H1 (cell line): ENCODE measurements at regions not wholly inside any gene's neighbourhood (a gene's known extent, or its start where the extent isn't known, plus 50 kb on each side); places are given as distances from the start of the nearest gene placed in this dataset.

Experiments
- CTCF ChIA-PET: fragments of 300-600 bp; sonication (Branson Sonifier 250); formaldehyde crosslinking; loops from one replicate; lab custom pipeline; 2021; ENCODE audit not compliant: partially characterized antibody; lab: Charles Lee
- POLR2A ChIA-PET: fragments of 300-600 bp; sonication (Branson Sonifier 250); formaldehyde crosslinking; loops from one replicate; lab custom pipeline; 2021; ENCODE audit warnings: inconsistent platforms; ENCODE audit not compliant: partially characterized antibody; lab: Charles Lee
- DNase-seq, 2 experiments: peaks; one replicate each; pipeline versions ENCODE4 v3.0.0 to v3.0.0-alpha.2; 2010 to 2022; ENCODE audit warnings: low spot score in 2 of 2, low read depth in 1 of 2, mixed read lengths in 1 of 2
- FAIRE-seq: peaks from 2 replicates; lab custom pipeline; 2011; peaks lifted over from hg19 to GRCh38; lab: Jason Lieb, UNC
- H2AFZ ChIP-seq: 2 replicates; pipeline ENCODE4 v1.8.1; 2012; ENCODE audit warnings: low read length, inconsistent platforms
- H2AK5ac ChIP-seq: 2 replicates; pipeline ENCODE4 v1.6.1; 2013; ENCODE audit warnings: low read depth, low read length
- H2BK120ac ChIP-seq: replicated peaks from 2 replicates; pipeline ENCODE3; 2013; ENCODE audit warnings: low read depth, low read length, inconsistent platforms
- H2BK12ac ChIP-seq: 2 replicates; pipeline ENCODE4 v1.6.1; 2013; ENCODE audit warnings: low read depth, low read length
- H2BK15ac ChIP-seq: 2 replicates; pipeline ENCODE4 v1.6.1; 2013; ENCODE audit warnings: low read length
- H2BK20ac ChIP-seq: 2 replicates; pipeline ENCODE4 v1.6.1; 2013; ENCODE audit warnings: low read length
- H2BK5ac ChIP-seq: 2 replicates; pipeline ENCODE4 v1.6.1; 2013; ENCODE audit warnings: low read depth, low read length
- H3K14ac ChIP-seq: 2 replicates; pipeline ENCODE4 v1.6.1; 2013; ENCODE audit warnings: inconsistent platforms; ENCODE audit not compliant: insufficient read length
- H3K18ac ChIP-seq: 2 replicates; pipeline ENCODE4 v1.6.1; 2013; ENCODE audit warnings: low read length; ENCODE audit errors: extremely low read depth
- H3K23ac ChIP-seq: 2 replicates; pipeline ENCODE4 v1.6.1; 2013; ENCODE audit warnings: inconsistent platforms; ENCODE audit not compliant: insufficient read length
- H3K23me2 ChIP-seq: 2 replicates; pipeline ENCODE4 v1.6.1; 2013; ENCODE audit warnings: low read depth, low read length
- H3K27ac ChIP-seq: 2 replicates; pipeline ENCODE4 v1.6.1; 2011; ENCODE audit warnings: low read depth, low read length, inconsistent platforms
- H3K27me3 ChIP-seq, 4 experiments: replicated peaks in 1 of 4; 1 replicate in 1 of 4; 2 replicates in 3 of 4; pipeline versions ENCODE4 v1.6.1 to v1.8.1; 2011 to 2013; ENCODE audit warnings: low read length in 3 of 4, mild to moderate bottlenecking in 3 of 4, inconsistent platforms in 2 of 4, mixed read lengths in 2 of 4, moderate library complexity in 1 of 4; ENCODE audit not compliant: control insufficient read depth in 3 of 4, insufficient read depth in 3 of 4; ENCODE audit errors: extremely low read depth in 1 of 4
- H3K36me3 ChIP-seq, 4 experiments: 2 replicates each; pipeline versions ENCODE4 v1.6.1 to v1.8.1; 2011 to 2013; ENCODE audit warnings: mild to moderate bottlenecking in 4 of 4, low read length in 3 of 4, moderate library complexity in 2 of 4, control low read depth in 1 of 4, inconsistent platforms in 1 of 4; ENCODE audit not compliant: insufficient read depth in 4 of 4, control insufficient read depth in 2 of 4
- H3K4ac ChIP-seq: replicated peaks from 2 replicates; pipeline ENCODE3; 2013; ENCODE audit warnings: low read length, low read depth, mixed read lengths, inconsistent platforms; ENCODE audit not compliant: insufficient read length
- H3K4me1 ChIP-seq, 4 experiments: replicated peaks in 1 of 4; 1 replicate in 1 of 4; 2 replicates in 3 of 4; pipeline versions ENCODE4 v1.6.1 to v1.8.1; 2011 to 2013; ENCODE audit warnings: low read length in 3 of 4, inconsistent platforms in 2 of 4, mixed read lengths in 1 of 4; ENCODE audit not compliant: insufficient read depth in 4 of 4, control insufficient read depth in 3 of 4
- H3K4me2 ChIP-seq, 2 experiments: 2 replicates each; pipeline versions ENCODE4 v1.6.1 to v1.8.1; 2011 to 2013; ENCODE audit warnings: low read depth in 2 of 2, low read length in 2 of 2, control low read depth in 1 of 2, inconsistent platforms in 1 of 2, mild to moderate bottlenecking in 1 of 2; ENCODE audit not compliant: insufficient read depth in 1 of 2
- H3K4me3 ChIP-seq, 4 experiments: fragments of 200-600, 300-600 bp in 1 of 4; sonication (generic), shearing (Covaris generic), sonication (Bioruptor Twin) in 1 of 4; 2 replicates each; pipeline versions ENCODE4 v1.5.1 to v1.8.1; 2011 to 2016; ENCODE audit warnings: low read length in 4 of 4, low read depth in 3 of 4, control low read depth in 2 of 4, inconsistent platforms in 2 of 4, mild to moderate bottlenecking in 2 of 4, mixed read lengths in 1 of 4, moderate library complexity in 1 of 4; ENCODE audit not compliant: insufficient read depth in 2 of 4; ENCODE audit errors: extremely low read depth in 1 of 4
- H3K56ac ChIP-seq: replicated peaks from 2 replicates; pipeline ENCODE3; 2013; ENCODE audit warnings: low read depth, mild to moderate bottlenecking, mixed read lengths, low read length, inconsistent platforms; ENCODE audit not compliant: insufficient read length
- H3K79me1 ChIP-seq: 2 replicates; pipeline ENCODE4 v1.6.1; 2013; ENCODE audit warnings: low read depth, low read length, control low read depth
- H3K79me2 ChIP-seq, 2 experiments: 2 replicates each; pipeline versions ENCODE4 v1.6.1 to v1.8.1; 2012 to 2013; ENCODE audit warnings: low read length in 2 of 2, mild to moderate bottlenecking in 2 of 2, inconsistent platforms in 1 of 2; ENCODE audit not compliant: insufficient read depth in 2 of 2, control insufficient read depth in 1 of 2
- H3K9ac ChIP-seq, 4 experiments: replicated peaks in 1 of 4; 1 replicate in 1 of 4; 2 replicates in 3 of 4; pipeline versions ENCODE4 v1.6.1 to v1.8.1; 2011 to 2013; ENCODE audit warnings: low read depth in 3 of 4, low read length in 3 of 4, control low read depth in 2 of 4, mild to moderate bottlenecking in 2 of 4, moderate library complexity in 2 of 4, inconsistent platforms in 1 of 4; ENCODE audit errors: extremely low read depth in 1 of 4
- H3K9me3 ChIP-seq, 2 experiments: 2 replicates each; pipeline versions ENCODE4 v1.6.1 to v1.8.1; 2012 to 2013; ENCODE audit warnings: mild to moderate bottlenecking in 2 of 2, moderate library complexity in 2 of 2, control low read depth in 1 of 2, inconsistent platforms in 1 of 2, low read depth in 1 of 2, low read length in 1 of 2, mixed read lengths in 1 of 2; ENCODE audit not compliant: insufficient read depth in 2 of 2
- H4K20me1 ChIP-seq, 2 experiments: replicated peaks in 1 of 2; 2 replicates each; pipeline versions ENCODE3 to v1.8.1; 2011 to 2013; ENCODE audit warnings: inconsistent platforms in 2 of 2, low read length in 2 of 2, mild to moderate bottlenecking in 1 of 2; ENCODE audit not compliant: insufficient read depth in 2 of 2, control insufficient read depth in 1 of 2
- H4K5ac ChIP-seq: 2 replicates; pipeline ENCODE4 v1.6.1; 2013; ENCODE audit warnings: low read length, low read depth, mixed read lengths, inconsistent platforms; ENCODE audit not compliant: insufficient read length
- H4K8ac ChIP-seq: 2 replicates; pipeline ENCODE4 v1.8.0; 2013; ENCODE audit warnings: mild to moderate bottlenecking, moderate library complexity, low read length, inconsistent platforms; ENCODE audit not compliant: insufficient read depth; ENCODE audit errors: extremely low read depth
- H4K91ac ChIP-seq: replicated peaks from 2 replicates; pipeline ENCODE3; 2013; ENCODE audit warnings: low read length, mixed read lengths, inconsistent platforms; ENCODE audit not compliant: insufficient read length
- ASH2L ChIP-seq: fragments of 200-600, 300-600 bp; sonication (generic); IDR thresholded peaks from one replicate; pipeline ENCODE4 v1.7.1; 2017; ENCODE audit warnings: low read length
- CBX8 ChIP-seq: fragments of 300-800, 300-1000 bp; sonication (generic); IDR thresholded peaks from 2 replicates; pipeline ENCODE4 v1.7.1; 2016; ENCODE audit warnings: low read depth, low read length, borderline replicate concordance
- CEBPB ChIP-seq: IDR thresholded peaks from 2 replicates; pipeline ENCODE4 v1.6.1; 2012; ENCODE audit warnings: low read depth, low read length
- CHD1 ChIP-seq: IDR thresholded peaks from 2 replicates; pipeline ENCODE4 v1.6.1; 2012; ENCODE audit warnings: low read depth, low read length, improper control_type of control experiment
- FOSL1 ChIP-seq: IDR thresholded peaks from 2 replicates; pipeline ENCODE4 v1.6.1; 2011; ENCODE audit warnings: mild to moderate bottlenecking, low read depth, low read length, moderate library complexity; ENCODE audit not compliant: insufficient read depth
- KDM1A ChIP-seq: fragments of 200-600, 300-600 bp; sonication (generic); IDR thresholded peaks from 2 replicates; pipeline ENCODE4 v1.7.1; 2016; ENCODE audit warnings: mild to moderate bottlenecking, low read length, borderline replicate concordance
- NRF1 ChIP-seq: IDR thresholded peaks from 2 replicates; pipeline ENCODE4 v1.6.1; 2011; ENCODE audit warnings: mild to moderate bottlenecking, low read depth, low read length, improper control_type of control experiment
- PHF8 ChIP-seq: fragments of 200-600 bp; sonication (generic); conservative IDR thresholded peaks from 2 replicates; pipeline ENCODE4 v1.7.1; 2012; ENCODE audit warnings: low read depth, mild to moderate bottlenecking, inconsistent platforms, low read length, moderate library complexity
- RFX5 ChIP-seq: IDR thresholded peaks from 2 replicates; pipeline ENCODE4 v1.6.1; 2011; ENCODE audit warnings: low read depth, low read length, improper control_type of control experiment, borderline replicate concordance
- SP1 ChIP-seq: IDR thresholded peaks from 2 replicates; pipeline ENCODE4 v1.6.1; 2011; ENCODE audit warnings: low read depth, low read length
- SP2 ChIP-seq: IDR thresholded peaks from 2 replicates; pipeline ENCODE4 v1.6.1; 2012; ENCODE audit warnings: mild to moderate bottlenecking, low read length, inconsistent platforms
- SRF ChIP-seq: IDR thresholded peaks from 2 replicates; pipeline ENCODE4 v1.6.1; 2011; ENCODE audit warnings: mild to moderate bottlenecking, low read depth, low read length, moderate library complexity
- WGBS, 2 experiments: shearing (Covaris generic) in 1 of 2; methylation state at CpG; one replicate each; pipeline versions ENCODE4 v1.1.6 to v1.1.7; 2013 to 2015; ENCODE audit warnings: low lambda C conversion rate in 2 of 2, mixed read lengths in 2 of 2, inconsistent platforms in 1 of 2, low coverage in 1 of 2, missing lambda C conversion rate in 1 of 2; ENCODE audit not compliant: insufficient replicate concordance in 2 of 2, insufficient coverage in 1 of 2, insufficient read length in 1 of 2; ENCODE audit errors: extremely low coverage in 1 of 2, missing lambda C conversion rate in 1 of 2; 5-methylcytosine and 5-hydroxymethylcytosine counted together
- TF ChIP-seq, protein P1 (sequence below): IDR thresholded peaks from 2 replicates; pipeline ENCODE4 v1.6.1; 2012; ENCODE audit warnings: low read length, inconsistent platforms

DNA sequence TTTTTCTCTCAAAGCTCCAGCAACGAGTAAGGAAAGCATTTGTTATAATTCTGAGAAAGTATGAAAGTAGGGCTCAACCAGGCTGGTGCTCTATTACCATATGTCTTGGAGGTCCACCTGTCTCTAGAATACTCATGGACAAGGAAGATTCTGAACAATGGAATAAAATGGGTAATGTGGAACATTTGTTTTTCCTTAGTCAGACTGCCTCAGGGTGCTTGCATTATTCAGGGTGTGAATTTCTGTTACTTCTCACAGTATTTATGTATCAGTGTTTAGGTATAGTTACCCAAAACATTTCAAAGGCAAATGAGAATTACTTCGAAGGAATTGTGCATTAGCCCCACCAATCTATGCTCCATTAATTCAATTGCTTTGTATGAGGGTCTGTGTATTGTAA, 586.2 kb upstream of the CITED2 start:
- Histone ChIP-seq H2BK120ac (no peak overlapping the region), H3K23ac (no peak overlapping the region), H4K91ac (no peak overlapping the region), H2BK5ac (no peak overlapping the region), H3K36me3 (no peaks in the 10 kb centered on the region), H2BK20ac (no peak overlapping the region), H3K14ac (no peak overlapping the region), H4K8ac (no peak overlapping the region), H2BK12ac (no peak overlapping the region), H3K27ac (no peak overlapping the region), H3K4ac (no peak overlapping the region), H2AFZ (no peak overlapping the region), H3K23me2 (no peaks in the 10 kb centered on the region), H3K4me2 (no peak overlapping the region), H2AK5ac (no peak overlapping the region), H4K20me1 (no peaks in the 10 kb centered on the region), H3K9ac (no peak overlapping the region), H3K9me3 (peaks cover 0 to 2% of the 10 kb centered on the region in 2 experiments; a peak in 1 of 4 replicates), H3K4me1 (peaks cover 0 to 3% (median 0%) of the 10 kb centered on the region in 4 experiments; a peak in 1 of 7 replicates), H3K56ac (no peak overlapping the region), H4K5ac (no peak overlapping the region), H2BK15ac (no peak overlapping the region), H3K79me1 (no peaks in the 10 kb centered on the region), H3K79me2 (no peaks in the 10 kb centered on the region), H3K18ac (no peak overlapping the region), H3K27me3 (no peaks in the 10 kb centered on the region), H3K4me3 (no peak overlapping the region)
- POLR2A ChIA-PET = no interaction called here
- FAIRE-seq (no peak), DNase-seq (no peak)
- CTCF ChIA-PET = no interaction called here
- TF ChIP-seq SRF (no peak), SP1 (no peak), ASH2L (no peak), SP2 (no peak), CBX8 (no peak), NRF1 (no peak), RFX5 (no peak), PHF8 (no peak), FOSL1 (no peak), KDM1A (no peak), CEBPB (no peak), CHD1 (no peak)
- TF ChIP-seq, protein P1, sequence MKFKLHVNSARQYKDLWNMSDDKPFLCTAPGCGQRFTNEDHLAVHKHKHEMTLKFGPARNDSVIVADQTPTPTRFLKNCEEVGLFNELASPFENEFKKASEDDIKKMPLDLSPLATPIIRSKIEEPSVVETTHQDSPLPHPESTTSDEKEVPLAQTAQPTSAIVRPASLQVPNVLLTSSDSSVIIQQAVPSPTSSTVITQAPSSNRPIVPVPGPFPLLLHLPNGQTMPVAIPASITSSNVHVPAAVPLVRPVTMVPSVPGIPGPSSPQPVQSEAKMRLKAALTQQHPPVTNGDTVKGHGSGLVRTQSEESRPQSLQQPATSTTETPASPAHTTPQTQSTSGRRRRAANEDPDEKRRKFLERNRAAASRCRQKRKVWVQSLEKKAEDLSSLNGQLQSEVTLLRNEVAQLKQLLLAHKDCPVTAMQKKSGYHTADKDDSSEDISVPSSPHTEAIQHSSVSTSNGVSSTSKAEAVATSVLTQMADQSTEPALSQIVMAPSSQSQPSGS = no peak
- 92% methylated on average over 2 of the region's 2 CpGs; no CpG with 5 or more reads in 1 of the 2 experiments for WGBS, 2 experiments
